Activated B cell treated with CpG ODN at 0.5 μM for 24 hours (primary cell): ENCODE measurements at regions not wholly inside any gene's neighbourhood (a gene's known extent, or its start where the extent isn't known, plus 50 kb on each side); places are given as distances from the start of the nearest gene placed in this dataset.

Source experiments
- ATAC-seq: fragments of 200-7000 bp; cut with Tn5 transposase; one replicate; pipeline ENCODE4 v1.10.0; 2021; ENCODE audit warnings: low read depth, mild to moderate bottlenecking, moderate library complexity
- CTCF ChIA-PET: fragments of 350-600 bp; sonication (Branson Sonifier 250); formaldehyde crosslinking; loops from one replicate; lab custom pipeline; 2021; ENCODE audit warnings: antibody characterized with exemption; lab: Charles Lee
- POLR2A ChIA-PET: fragments of 350-600 bp; sonication (Branson Sonifier 250); formaldehyde crosslinking; loops from one replicate; lab custom pipeline; 2021; ENCODE audit warnings: antibody characterized with exemption; lab: Charles Lee
- DNase-seq: peaks from one replicate; pipeline ENCODE4 v3.0.0; 2022
- H3K27ac Mint-ChIP-seq: one replicate; pipeline ENCODE4 v1.8.0; 2020; ENCODE audit warnings: mixed read lengths
- H3K27me3 Mint-ChIP-seq: one replicate; pipeline ENCODE4 v1.8.0; 2021; ENCODE audit warnings: mixed read lengths
- H3K36me3 Mint-ChIP-seq: one replicate; pipeline ENCODE4 v1.8.0; 2021; ENCODE audit warnings: low read depth, mixed read lengths
- H3K4me1 Mint-ChIP-seq: one replicate; pipeline ENCODE4 v1.8.0; 2021; ENCODE audit warnings: mixed read lengths
- H3K4me3 Mint-ChIP-seq: one replicate; pipeline ENCODE4 v1.8.0; 2020; ENCODE audit warnings: mild to moderate bottlenecking, mixed read lengths
- H3K9me3 Mint-ChIP-seq: one replicate; pipeline ENCODE4 v1.8.0; 2020; ENCODE audit warnings: mixed read lengths
- CTCF ChIP-seq: fragments of 200-600 bp; IDR thresholded peaks from one replicate; pipeline ENCODE4 v1.8.0; 2022; ENCODE audit warnings: antibody characterized with exemption, mild to moderate bottlenecking
- intact Hi-C: fragments of 100-400 bp; cut with micrococcal nuclease; formaldehyde crosslinking; loops from one replicate; pipeline ENCODE4 v1.15.1; 2024

GRCh38 chr4:104099141-104099540 lies 379.4 kb upstream of the TACR3 start:
- no peaks in the 10 kb centered on the region for H3K36me3 Mint-ChIP-seq
- no peak for TF ChIP-seq CTCF
- no peaks in the 10 kb centered on the region for H3K27me3 Mint-ChIP-seq
- H3K4me1 Mint-ChIP-seq, result no peaks in the 10 kb centered on the region
- H3K9me3 Mint-ChIP-seq, result peaks cover 14% of the 10 kb centered on the region
- intact Hi-C loops, result no loop called here
- ChIA-PET CTCF (no interaction called here), POLR2A (no interaction called here)
- ATAC-seq (no peak), DNase-seq (no peak)
- H3K4me3 Mint-ChIP-seq, result no peak overlapping the region
- no peak overlapping the region for H3K27ac Mint-ChIP-seq

- peaks cover 9% of the 10 kb centered on the region for H3K9me3 Mint-ChIP-seq
- intact Hi-C loops, result no loop called here
- no peaks in the 10 kb centered on the region for H3K36me3 Mint-ChIP-seq
- DNase-seq (no peak), ATAC-seq (no peak)
- no peak for TF ChIP-seq CTCF
- POLR2A ChIA-PET, result no interaction called here
- no peak overlapping the region for H3K4me3 Mint-ChIP-seq
- no peaks in the 10 kb centered on the region for H3K27me3 Mint-ChIP-seq
- H3K27ac Mint-ChIP-seq, result no peak overlapping the region
- CTCF ChIA-PET, result no interaction called here
- H3K4me1 Mint-ChIP-seq, result no peaks in the 10 kb centered on the region
Measured at GRCh38 chr4:104093247-104093646, 373.5 kb upstream of the TACR3 start.

DNA sequence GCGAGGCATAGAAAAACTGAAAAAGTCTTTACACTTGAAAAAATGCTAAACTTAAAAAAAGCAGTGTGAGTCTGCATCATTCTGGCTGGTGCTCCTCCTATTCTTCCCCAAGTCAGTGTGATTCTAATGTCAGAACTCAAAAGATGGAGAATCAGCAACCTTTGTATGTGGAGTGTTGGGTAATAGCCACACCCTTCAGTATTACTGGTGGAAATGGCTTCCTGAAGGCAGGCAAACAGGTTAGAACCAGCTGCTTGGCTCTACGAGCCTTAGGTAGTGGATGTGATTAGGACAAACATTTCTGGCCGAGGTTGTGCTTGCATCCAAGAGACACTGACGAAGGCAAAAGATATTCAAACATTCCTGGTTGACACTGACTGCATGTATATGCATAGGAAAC lies 353.4 kb upstream of the TACR3 start:
- ChIA-PET CTCF (no interaction called here), POLR2A (no interaction called here)
- no peak for TF ChIP-seq CTCF
- no peaks in the 10 kb centered on the region for H3K4me1 Mint-ChIP-seq
- no peak overlapping the region for H3K27ac Mint-ChIP-seq
- no peaks in the 10 kb centered on the region for H3K36me3 Mint-ChIP-seq
- DNase-seq (no peak), ATAC-seq (no peak)
- peaks cover 5% of the 10 kb centered on the region for H3K9me3 Mint-ChIP-seq
- intact Hi-C loops, result no loop called here
- H3K27me3 Mint-ChIP-seq, result no peaks in the 10 kb centered on the region
- H3K4me3 Mint-ChIP-seq, result no peak overlapping the region

DNA sequence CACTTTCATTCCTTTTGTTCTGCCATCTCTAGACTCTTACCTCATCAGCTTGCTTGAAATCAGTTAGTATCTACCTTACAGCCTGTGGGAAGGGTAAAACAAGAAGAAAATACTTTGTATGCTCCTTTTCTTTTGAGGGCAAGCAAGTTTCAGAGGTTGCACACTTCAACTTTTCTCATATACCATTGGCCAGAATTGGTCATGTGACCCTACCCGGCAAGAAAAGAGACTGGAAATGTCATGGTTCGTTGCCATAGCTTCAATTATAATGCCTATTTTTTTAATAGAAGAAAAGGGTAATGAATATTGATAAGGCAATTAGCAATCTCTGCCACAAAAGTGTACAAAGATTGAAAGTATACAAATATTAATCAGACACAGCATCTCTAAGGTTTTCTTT lies 346.7 kb upstream of the TACR3 start:
- DNase-seq (no peak), ATAC-seq (no peak)
- intact Hi-C loops, result no loop called here
- CTCF ChIA-PET, result no interaction called here
- no peak overlapping the region for H3K27ac Mint-ChIP-seq
- peaks cover 5% of the 10 kb centered on the region for H3K9me3 Mint-ChIP-seq
- H3K27me3 Mint-ChIP-seq, result no peaks in the 10 kb centered on the region
- H3K4me3 Mint-ChIP-seq, result no peak overlapping the region
- TF ChIP-seq CTCF, result no peak
- no peaks in the 10 kb centered on the region for H3K36me3 Mint-ChIP-seq
- H3K4me1 Mint-ChIP-seq, result no peaks in the 10 kb centered on the region
- POLR2A ChIA-PET, result no interaction called here

DNA sequence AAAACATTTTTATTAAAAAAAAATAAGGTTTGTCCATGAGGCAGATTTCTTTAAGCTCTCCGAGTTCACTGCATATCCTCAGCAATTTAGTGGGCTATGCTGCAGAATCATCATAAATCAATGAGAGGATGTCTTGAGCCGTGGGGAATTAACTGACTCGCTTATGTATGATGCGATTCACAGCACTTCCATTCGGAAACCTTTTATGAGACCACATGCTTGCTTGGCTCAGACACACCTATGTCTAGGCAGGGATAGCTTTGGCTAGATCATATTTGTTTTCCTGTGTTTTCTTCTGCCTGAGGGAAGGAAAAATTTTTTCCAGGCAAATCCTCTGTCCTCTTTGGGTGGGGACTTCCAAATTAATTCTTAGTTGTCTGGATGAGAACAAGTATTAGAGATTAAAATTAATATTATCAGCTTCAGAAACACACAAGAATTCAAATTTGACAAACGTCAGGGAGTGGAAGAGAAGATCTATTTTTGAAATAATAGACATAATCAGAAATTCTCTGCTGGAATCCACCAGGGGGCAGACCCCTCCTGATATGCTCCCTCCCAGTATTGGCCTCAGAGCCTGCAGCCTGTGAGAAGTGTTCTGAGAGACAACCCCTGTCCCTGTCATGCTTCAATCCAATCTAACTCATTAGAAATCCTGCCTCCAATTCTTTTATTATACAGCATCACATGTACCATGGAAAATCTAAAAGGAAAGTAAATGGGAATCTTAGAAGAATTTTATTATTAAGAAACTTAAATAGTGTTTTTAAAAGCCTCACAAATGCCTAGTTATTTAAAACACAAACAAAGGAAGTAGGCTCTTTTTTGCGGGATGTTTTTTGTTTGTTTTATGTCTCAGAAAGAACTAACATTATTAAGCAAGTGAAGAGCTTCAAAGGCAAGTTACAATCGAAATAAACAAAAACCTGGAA lies 345.1 kb upstream of the TACR3 start:
- ChIA-PET CTCF (interaction anchor here (1.5 kb wide), 1 partner anchor 796 kb away, joined by 5 read pairs; no protein-coding TSS in a partner anchor), POLR2A (no interaction called here)
- Mint-ChIP-seq H3K36me3 (no peaks in the 10 kb centered on the region), H3K9me3 (no peaks in the 10 kb centered on the region), H3K4me1 (no peaks in the 10 kb centered on the region), H3K4me3 (no peak overlapping the region), H3K27ac (no peak overlapping the region), H3K27me3 (no peaks in the 10 kb centered on the region)
- intact Hi-C loops, result no loop called here
- ATAC-seq (no peak), DNase-seq (no peak)
- TF ChIP-seq CTCF, result no peak
